ENCODE measurements at regions not wholly inside any gene's neighbourhood (a gene's known extent, or its start where the extent isn't known, plus 50 kb on each side); places are given as distances from the start of the nearest gene placed in this dataset.
A peak's percentile ranks its signal among the peaks of the same experiment; 100 is the strongest.

GRCh38 chrX:109843963-109844751 is 111.1 kb upstream of the ACSL4 start:
- DNase-seq: peak in 1 of 2 experiments; percentile 49

- no peak for DNase-seq
Observed at GRCh38 chrX:109844986-109845385, 111.9 kb upstream of the ACSL4 start.

GRCh38 chrX:109845996-109846395 is 112.9 kb upstream of the ACSL4 start:
- no peak for DNase-seq

- no peak for DNase-seq
Observed at GRCh38 chrX:109847257-109848187, 114.5 kb upstream of the ACSL4 start.

- DNase-seq: peak; percentile 92 to 94
Observed at GRCh38 chrX:109848461-109849050, 115.5 kb upstream of the ACSL4 start.

GRCh38 chrX:109854096-109854495 is 121.0 kb upstream of the ACSL4 start:
- DNase-seq: no peak

- no peak for DNase-seq
Observed at GRCh38 chrX:109855501-109855900, 122.4 kb upstream of the ACSL4 start.

GRCh38 chrX:109856974-109857373 is 123.9 kb upstream of the ACSL4 start:
- peak in 1 of 2 experiments; percentile 23 for DNase-seq

GRCh38 chrX:109857584-109858228 is 124.6 kb upstream of the ACSL4 start:
- no peak for DNase-seq

- no peak for DNase-seq
Observed at GRCh38 chrX:109858602-109859341, 125.7 kb upstream of the ACSL4 start.

- peak in 1 of 2 experiments; percentile 27 for DNase-seq
Observed at GRCh38 chrX:109859651-109860050, 126.6 kb upstream of the ACSL4 start.

- no peak for DNase-seq
Observed at GRCh38 chrX:109862433-109862832, 129.4 kb upstream of the ACSL4 start.

GRCh38 chrX:109863811-109864210 is 130.8 kb upstream of the ACSL4 start:
- DNase-seq: no peak

- no peak for DNase-seq
Observed at GRCh38 chrX:109871121-109871888, 131.6 kb upstream of the TMEM164 start.

GRCh38 chrX:109872021-109872732 is 130.7 kb upstream of the TMEM164 start:
- no peak for DNase-seq

GRCh38 chrX:109873574-109873973 is 129.3 kb upstream of the TMEM164 start:
- no peak for DNase-seq

GRCh38 chrX:109873983-109874382 is 128.9 kb upstream of the TMEM164 start:
- no peak for DNase-seq

GRCh38 chrX:109874548-109874947 is 128.4 kb upstream of the TMEM164 start:
- DNase-seq: no peak

- no peak for DNase-seq
Observed at GRCh38 chrX:109875831-109876230, 127.1 kb upstream of the TMEM164 start.

- no peak for DNase-seq
Observed at GRCh38 chrX:109878236-109878635, 124.7 kb upstream of the TMEM164 start.

GRCh38 chrX:109879991-109880390 is 122.9 kb upstream of the TMEM164 start:
- no peak for DNase-seq
